ENCODE measurements at regions not wholly inside any gene's neighbourhood (a gene's known extent, or its start where the extent isn't known, plus 50 kb on each side); places are given as distances from the start of the nearest gene placed in this dataset.

DNA sequence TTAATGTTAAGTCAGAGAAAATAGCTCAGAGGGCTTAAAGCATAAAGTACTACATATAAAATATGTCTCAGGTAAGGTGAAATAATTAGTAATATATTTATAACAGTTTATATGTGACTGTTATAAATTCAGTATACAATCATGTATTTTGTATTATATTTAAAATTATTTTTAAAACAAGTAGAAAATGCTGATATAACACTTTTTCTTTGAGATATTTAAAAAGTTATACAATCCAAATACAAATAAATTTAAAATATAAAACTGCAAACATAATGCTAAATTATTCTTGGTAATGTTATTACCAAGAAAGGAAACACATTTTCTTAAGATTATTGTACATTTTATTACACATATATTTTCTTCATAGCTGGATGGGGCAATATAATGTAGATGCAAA is 539.9 kb upstream of the CDH9 start:
- Histone ChIP-seq H2BK120ac (replicated peaks; ENCODE audit: low read depth, low read length) (no peak overlapping the region), H4K5ac (ENCODE audit: insufficient read length, low read depth, low read length) (no peak overlapping the region), H2BK5ac (ENCODE audit: low read depth, low read length) (no peak overlapping the region), H3K27ac (ENCODE audit: low read depth, low read length) (no peak overlapping the region), H3K79me1 (ENCODE audit: low read depth, low read length) (no peaks in the 10 kb centered on the region), H3K79me2 (ENCODE audit: control insufficient read depth in 1 of 2, insufficient read depth in 2 of 2, low read length in 2 of 2) (no peaks in the 10 kb centered on the region), H2AK5ac (ENCODE audit: low read depth, low read length) (no peak overlapping the region), H2BK12ac (ENCODE audit: low read depth, low read length) (no peak overlapping the region), H4K8ac (ENCODE audit: extremely low read depth, insufficient read depth, low read length) (no peak overlapping the region), H3K14ac (ENCODE audit: insufficient read length) (no peak overlapping the region), H3K18ac (ENCODE audit: extremely low read depth, low read length) (no peak overlapping the region), H2BK15ac (ENCODE audit: low read length) (no peak overlapping the region), H4K20me1 (replicated peaks in 1 of 2; ENCODE audit: control insufficient read depth in 1 of 2, insufficient read depth in 2 of 2, low read length in 2 of 2) (no peaks in the 10 kb centered on the region), H3K9ac (replicated peaks in 1 of 4; ENCODE audit: extremely low read depth in 1 of 4, low read depth in 3 of 4, low read length in 3 of 4) (no peak overlapping the region), H3K4me1 (replicated peaks in 1 of 4; ENCODE audit: control insufficient read depth in 3 of 4, insufficient read depth in 4 of 4, low read length in 3 of 4) (no peaks in the 10 kb centered on the region), H2BK20ac (ENCODE audit: low read length) (no peak overlapping the region), H3K9me3 (ENCODE audit: insufficient read depth in 2 of 2, low read depth in 1 of 2, low read length in 1 of 2) (no peaks in the 10 kb centered on the region), H3K23me2 (ENCODE audit: low read depth, low read length) (no peaks in the 10 kb centered on the region), H3K4me3 (ENCODE audit: extremely low read depth in 1 of 4, insufficient read depth in 2 of 4, low read depth in 3 of 4, low read length in 4 of 4) (no peak overlapping the region), H2AFZ (ENCODE audit: low read length) (no peak overlapping the region), H3K36me3 (ENCODE audit: control insufficient read depth in 2 of 4, insufficient read depth in 4 of 4, low read length in 3 of 4) (no peaks in the 10 kb centered on the region), H3K23ac (ENCODE audit: insufficient read length) (no peak overlapping the region), H3K4me2 (ENCODE audit: insufficient read depth in 1 of 2, low read depth in 2 of 2, low read length in 2 of 2) (no peak overlapping the region), H3K4ac (replicated peaks; ENCODE audit: insufficient read length, low read depth, low read length) (no peak overlapping the region), H3K56ac (replicated peaks; ENCODE audit: insufficient read length, low read depth, low read length) (no peak overlapping the region), H3K27me3 (replicated peaks in 1 of 4; ENCODE audit: control insufficient read depth in 3 of 4, extremely low read depth in 1 of 4, insufficient read depth in 3 of 4, low read length in 3 of 4) (no peaks in the 10 kb centered on the region), H4K91ac (replicated peaks; ENCODE audit: insufficient read length, low read length) (no peak overlapping the region)
- no peak for FAIRE-seq
- TF ChIP-seq CEBPB (IDR thresholded peaks at IDR 0.05; ENCODE audit: low read depth, low read length) (no peak), POLR2AphosphoS5 (IDR thresholded peaks at IDR 0.05; ENCODE audit: low read depth, low read length) (no peak), HDAC6 (IDR thresholded peaks at IDR 0.05; ENCODE audit: low read depth, low read length) (no peak), EP300 (IDR thresholded peaks at IDR 0.05; ENCODE audit: borderline replicate concordance in 1 of 2, low read depth in 2 of 2, low read length in 2 of 2) (no peak)
- ChIA-PET CTCF (ENCODE audit: partially characterized antibody) (no interaction called here), POLR2A (ENCODE audit: partially characterized antibody) (no interaction called here)
- no peak for DNase-seq (ENCODE audit: low read depth in 1 of 2, low spot score in 2 of 2)

All from H1 (cell line).